Pancreas (tissue), 10 donors: ENCODE measurements at regions not wholly inside any gene's neighbourhood (a gene's known extent, or its start where the extent isn't known, plus 50 kb on each side); places are given as distances from the start of the nearest gene placed in this dataset.

Experiments
- ATAC-seq, 4 donors: fragments of 200-7000 bp; cut with Tn5 transposase; one replicate each; pipeline versions ENCODE4 v1.8.0 to v1.9.1; 2020; ENCODE audit warnings: mild to moderate bottlenecking in 4 of 4, moderate library complexity in 4 of 4
- DNase-seq, 6 donors: peaks; one replicate each; pipeline ENCODE4 v3.0.0-alpha.2; 2020
- FAIRE-seq: peaks from 2 replicates; lab custom pipeline; 2012; peaks lifted over from hg19 to GRCh38; lab: Jason Lieb, UNC
- H3K27ac ChIP-seq, 4 donors: fragments of 200-600 bp; sonication (generic); 1 replicate in 3 of 4; 2 replicates in 1 of 4; pipeline versions ENCODE4 v1.5.0 to v1.8.0; 2020
- H3K27me3 ChIP-seq, 4 donors: fragments of 200-600 bp; one replicate each; pipeline ENCODE4 v1.8.0; 2021
- H3K36me3 ChIP-seq, 3 donors: fragments of 200-600 bp; sonication (generic) in 1 of 3; one replicate each; pipeline versions ENCODE4 v1.5.0 to v1.8.0; 2020 to 2021
- H3K4me1 ChIP-seq, 3 donors: fragments of 200-600 bp; one replicate each; pipeline ENCODE4 v1.8.0; 2021
- H3K4me3 ChIP-seq, 4 donors: fragments of 200-600 bp; sonication (generic) in 2 of 4; one replicate each; pipeline versions ENCODE4 v1.5.0 to v1.8.0; 2020 to 2021
- H3K9me3 ChIP-seq, 4 donors: fragments of 200-600 bp; one replicate each; pipeline ENCODE4 v1.8.0; 2021
- WGBS, 2 donors: extraction: QIAGEN DNeasy Blood & Tissue Kit; methylation state at CpG; one replicate each; pipeline ENCODE4 v1.1.7; 2013; 5-methylcytosine and 5-hydroxymethylcytosine counted together
- intact Hi-C, 3 donors: fragments of 100-400 bp; cut with DNase I; formaldehyde crosslinking; loops; one replicate each; pipeline versions ENCODE4 v1.11.1 to v1.14.2; 2022
- TF ChIP-seq, protein P1 (sequence below), 4 donors: fragments of 200-600 bp; sonication (generic) in 3 of 4; IDR thresholded peaks; one replicate each; pipeline versions ENCODE4 v1.5.0 to v1.8.0; 2021; ENCODE audit warnings: antibody characterized with exemption in 4 of 4
- donor health status: healthy with polysubstance abuse.
- donor health status: DM: no; HTN: no; CAD: no; lungs with moderate emphysema.
- donor health status: DM: no; HTN: no; CAD: no.
- donor health status: control.
- donor health status: control.
- donor health status: Bipolar disorder and iron deficiency.
- donor health status: DM: yes; HTN: yes; CAD: no.
- donor health status: DM: no; HTN: no; CAD: no.
- donor health status: DM: no; HTN: no; CAD: no.
- donor health status: DM: yes; HTN: yes; CAD: no.

- TF ChIP-seq, protein P1, sequence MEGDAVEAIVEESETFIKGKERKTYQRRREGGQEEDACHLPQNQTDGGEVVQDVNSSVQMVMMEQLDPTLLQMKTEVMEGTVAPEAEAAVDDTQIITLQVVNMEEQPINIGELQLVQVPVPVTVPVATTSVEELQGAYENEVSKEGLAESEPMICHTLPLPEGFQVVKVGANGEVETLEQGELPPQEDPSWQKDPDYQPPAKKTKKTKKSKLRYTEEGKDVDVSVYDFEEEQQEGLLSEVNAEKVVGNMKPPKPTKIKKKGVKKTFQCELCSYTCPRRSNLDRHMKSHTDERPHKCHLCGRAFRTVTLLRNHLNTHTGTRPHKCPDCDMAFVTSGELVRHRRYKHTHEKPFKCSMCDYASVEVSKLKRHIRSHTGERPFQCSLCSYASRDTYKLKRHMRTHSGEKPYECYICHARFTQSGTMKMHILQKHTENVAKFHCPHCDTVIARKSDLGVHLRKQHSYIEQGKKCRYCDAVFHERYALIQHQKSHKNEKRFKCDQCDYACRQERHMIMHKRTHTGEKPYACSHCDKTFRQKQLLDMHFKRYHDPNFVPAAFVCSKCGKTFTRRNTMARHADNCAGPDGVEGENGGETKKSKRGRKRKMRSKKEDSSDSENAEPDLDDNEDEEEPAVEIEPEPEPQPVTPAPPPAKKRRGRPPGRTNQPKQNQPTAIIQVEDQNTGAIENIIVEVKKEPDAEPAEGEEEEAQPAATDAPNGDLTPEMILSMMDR (IDR thresholded peaks at IDR 0.05): no peak
- Histone ChIP-seq H3K27me3 (peaks cover 0 to 11% (median 0%) of the 10 kb centered on the region in 4 donors), H3K9me3 (no peaks in the 10 kb centered on the region), H3K4me1 (no peaks in the 10 kb centered on the region), H3K36me3 (no peaks in the 10 kb centered on the region), H3K27ac (no peak overlapping the region), H3K4me3 (no peak overlapping the region)
- intact Hi-C loops: no loop called here
- no peak for ATAC-seq
- WGBS, 2 donors: 41 to 59% methylated on average over 3 of the region's 3 CpGs
- no peak for FAIRE-seq
- no peak for DNase-seq
These were observed 1091.3 kb downstream of the TBC1D22A start for GRCh38 chr22:47853750-47854149.

- TF ChIP-seq, protein P1 (IDR thresholded peaks at IDR 0.05): no peak
- peaks cover 0 to 10% (median 0%) of the 10 kb centered on the region in 4 donors for H3K27me3 ChIP-seq
- no peak overlapping the region for H3K27ac ChIP-seq
- intact Hi-C loops: no loop called here
- H3K4me3 ChIP-seq: no peak overlapping the region
- DNase-seq: no peak
- no peak for FAIRE-seq
- H3K36me3 ChIP-seq: no peaks in the 10 kb centered on the region
- WGBS, 2 donors: 16 to 28% methylated on average over 3 of the region's 3 CpGs
- ATAC-seq: no peak
- no peaks in the 10 kb centered on the region for H3K9me3 ChIP-seq
- no peaks in the 10 kb centered on the region for H3K4me1 ChIP-seq
These were observed 1089.1 kb downstream of the TBC1D22A start for GRCh38 chr22:47851586-47851985.

- H3K27ac ChIP-seq: no peak overlapping the region
- WGBS, 2 donors: 52 to 60% methylated on average over 2 of the region's 2 CpGs
- ATAC-seq (no peak), DNase-seq (no peak), FAIRE-seq (no peak)
- H3K27me3 ChIP-seq: peaks cover 0 to 12% (median 0%) of the 10 kb centered on the region in 4 donors
- intact Hi-C loops: no loop called here
- no peaks in the 10 kb centered on the region for H3K36me3 ChIP-seq
- TF ChIP-seq, protein P1 (IDR thresholded peaks at IDR 0.05): no peak
- H3K9me3 ChIP-seq: no peaks in the 10 kb centered on the region
- no peak overlapping the region for H3K4me3 ChIP-seq
- no peaks in the 10 kb centered on the region for H3K4me1 ChIP-seq
These were observed 1088.2 kb downstream of the TBC1D22A start for GRCh38 chr22:47850644-47851151.

GRCh38 chr22:47849576-47849975, 1087.1 kb downstream of the TBC1D22A start:
- H3K4me1 ChIP-seq: no peaks in the 10 kb centered on the region
- H3K27me3 ChIP-seq: peaks cover 0 to 12% (median 0%) of the 10 kb centered on the region in 4 donors
- FAIRE-seq: no peak
- DNase-seq: no peak
- no peak for ATAC-seq
- intact Hi-C loops: no loop called here
- H3K9me3 ChIP-seq: no peaks in the 10 kb centered on the region
- H3K4me3 ChIP-seq: no peak overlapping the region
- H3K27ac ChIP-seq: no peak overlapping the region
- 50 to 64% methylated on average over 6 of the region's 6 CpGs for WGBS, 2 donors
- TF ChIP-seq, protein P1 (IDR thresholded peaks at IDR 0.05): no peak
- no peaks in the 10 kb centered on the region for H3K36me3 ChIP-seq

- WGBS, 2 donors: 61 to 64% methylated on average over 14 of the region's 14 CpGs
- ATAC-seq (no peak), FAIRE-seq (no peak), DNase-seq (no peak)
- H3K4me1 ChIP-seq: no peaks in the 10 kb centered on the region
- H3K27ac ChIP-seq: no peak overlapping the region
- intact Hi-C loops: no loop called here
- no peaks in the 10 kb centered on the region for H3K36me3 ChIP-seq
- no peaks in the 10 kb centered on the region for H3K9me3 ChIP-seq
- peaks cover 0 to 12% (median 0%) of the 10 kb centered on the region in 4 donors for H3K27me3 ChIP-seq
- H3K4me3 ChIP-seq: no peak overlapping the region
- TF ChIP-seq, protein P1 (IDR thresholded peaks at IDR 0.05): no peak
These were observed 1085.9 kb downstream of the TBC1D22A start for GRCh38 chr22:47848184-47848920.
